Activated CD4-positive, alpha-beta T cell treated with anti-CD3 and anti-CD28 coated beads, Interleukin-2, amount 10 ng/mL, durations not matched to agents 7 days and 5 days (primary cell): ENCODE measurements at regions not wholly inside any gene's neighbourhood (a gene's known extent, or its start where the extent isn't known, plus 50 kb on each side); places are given as distances from the start of the nearest gene placed in this dataset.
"Not testable (repeated sequence)": the region's sequence is repeated elsewhere in the genome, so short reads cannot be mapped to it uniquely, and the experiment has no call there.

Experiments
- CTCF ChIA-PET: fragments of 350-600 bp; sonication (Branson Sonifier 250); formaldehyde crosslinking; loops from one replicate; lab custom pipeline; 2021; ENCODE audit warnings: antibody characterized with exemption; lab: Charles Lee
- POLR2A ChIA-PET: fragments of 350-600 bp; sonication (Branson Sonifier 250); formaldehyde crosslinking; loops from one replicate; lab custom pipeline; 2021; ENCODE audit warnings: antibody characterized with exemption; lab: Charles Lee
- DNase-seq: peaks from one replicate; pipeline ENCODE4 v3.0.0-alpha.2; 2020
- H3K27ac Mint-ChIP-seq: one replicate; pipeline ENCODE4 v1.8.0; 2021; ENCODE audit warnings: mild to moderate bottlenecking, moderate library complexity, mixed read lengths
- H3K27me3 Mint-ChIP-seq: one replicate; pipeline ENCODE4 v1.8.0; 2021; ENCODE audit warnings: mixed read lengths
- H3K36me3 Mint-ChIP-seq: one replicate; pipeline ENCODE4 v1.8.0; 2021; ENCODE audit warnings: low read depth, mixed read lengths
- H3K4me1 Mint-ChIP-seq: one replicate; pipeline ENCODE4 v1.8.0; 2021; ENCODE audit warnings: mixed read lengths
- H3K4me3 Mint-ChIP-seq: one replicate; pipeline ENCODE4 v1.8.0; 2021; ENCODE audit warnings: mild to moderate bottlenecking, moderate library complexity, mixed read lengths
- H3K9me3 Mint-ChIP-seq: one replicate; pipeline ENCODE4 v1.8.0; 2021; ENCODE audit warnings: mixed read lengths

DNA sequence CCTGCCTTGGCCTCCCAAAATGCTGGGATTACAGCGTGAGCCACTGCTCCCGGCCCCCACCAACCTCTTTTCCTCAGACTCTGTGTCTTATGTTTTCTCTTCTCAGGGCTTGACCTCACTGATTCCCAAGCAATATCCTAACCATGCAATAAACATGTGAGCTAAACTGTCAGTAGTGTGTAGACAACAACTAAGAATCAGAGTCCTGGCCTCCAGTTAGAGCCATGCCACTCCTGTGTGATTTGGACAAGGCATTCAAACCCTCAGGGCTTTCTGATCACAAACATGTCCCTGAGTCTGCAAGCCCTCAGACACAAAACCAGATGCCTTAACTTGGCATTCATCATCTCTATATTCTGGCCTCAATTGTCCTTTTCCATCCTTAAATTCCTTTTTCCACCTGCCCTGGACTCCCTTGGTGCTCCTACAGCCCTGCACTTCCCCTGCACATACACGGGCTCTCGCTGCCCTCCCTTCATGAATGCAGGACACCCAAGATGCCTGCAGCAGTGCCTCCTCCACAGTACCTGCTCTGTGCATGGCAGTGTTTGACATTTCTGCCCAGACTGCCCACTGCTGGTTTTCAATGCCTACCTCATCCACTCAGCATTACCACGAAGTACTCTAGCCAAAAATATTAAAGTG lies 142.8 kb downstream of the CYP26A1 start:
- ChIA-PET CTCF (no interaction called here), POLR2A (no interaction called here)
- H3K9me3 Mint-ChIP-seq: no peaks in the 10 kb centered on the region
- peaks cover 5% of the 10 kb centered on the region for H3K27me3 Mint-ChIP-seq
- H3K4me1 Mint-ChIP-seq: no peaks in the 10 kb centered on the region
- no peak overlapping the region for H3K4me3 Mint-ChIP-seq
- DNase-seq: no peak
- H3K36me3 Mint-ChIP-seq: no peaks in the 10 kb centered on the region
- no peak overlapping the region for H3K27ac Mint-ChIP-seq

DNA sequence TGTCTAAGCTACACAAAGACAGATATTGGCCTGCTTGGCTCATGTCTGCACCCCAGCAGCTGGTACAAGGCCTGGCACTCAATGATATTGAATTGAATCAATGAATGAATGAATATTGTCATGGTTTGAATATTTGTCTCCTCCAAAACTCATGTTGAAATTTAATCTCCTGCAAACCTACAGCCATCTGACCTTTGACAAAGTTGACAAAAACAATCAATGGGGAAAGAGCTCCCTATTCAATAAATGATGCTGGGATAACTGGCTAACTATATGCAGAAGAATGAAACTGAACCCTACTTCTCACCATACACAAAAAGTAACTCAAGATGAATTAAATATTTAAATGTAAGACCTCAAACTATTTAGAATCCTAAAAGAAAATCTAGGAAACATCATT lies 144.7 kb downstream of the CYP26A1 start:
- Mint-ChIP-seq H3K27me3 (peaks cover 5% of the 10 kb centered on the region), H3K27ac (no peak overlapping the region), H3K4me1 (no peaks in the 10 kb centered on the region), H3K36me3 (no peaks in the 10 kb centered on the region), H3K4me3 (no peak overlapping the region), H3K9me3 (no peaks in the 10 kb centered on the region)
- CTCF ChIA-PET: no interaction called here
- DNase-seq: no peak
- POLR2A ChIA-PET: no interaction called here

DNA sequence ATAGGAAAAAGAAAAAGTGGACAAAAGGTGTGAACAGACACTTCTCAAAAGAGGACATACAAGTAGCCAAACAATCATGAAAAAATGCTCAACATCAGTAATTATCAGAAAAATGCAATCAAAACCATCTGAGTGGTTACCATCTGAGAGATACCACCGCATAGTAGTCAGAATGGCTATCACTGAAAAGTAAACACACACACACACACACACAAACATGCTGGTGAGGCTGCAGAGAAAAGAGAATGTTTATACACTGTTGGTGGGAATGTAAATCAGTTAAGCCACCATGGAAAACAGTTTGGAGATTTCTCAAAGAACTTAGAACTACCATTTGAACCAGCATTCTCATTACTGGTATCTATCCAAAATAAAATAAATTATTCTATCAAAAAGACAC lies 145.7 kb downstream of the CYP26A1 start:
- Mint-ChIP-seq H3K4me1 (no peaks in the 10 kb centered on the region), H3K9me3 (no peaks in the 10 kb centered on the region), H3K36me3 (no peaks in the 10 kb centered on the region), H3K27me3 (peaks cover 5% of the 10 kb centered on the region), H3K27ac (no peak overlapping the region), H3K4me3 (no peak overlapping the region)
- POLR2A ChIA-PET: no interaction called here
- CTCF ChIA-PET: no interaction called here
- DNase-seq: no peak

DNA sequence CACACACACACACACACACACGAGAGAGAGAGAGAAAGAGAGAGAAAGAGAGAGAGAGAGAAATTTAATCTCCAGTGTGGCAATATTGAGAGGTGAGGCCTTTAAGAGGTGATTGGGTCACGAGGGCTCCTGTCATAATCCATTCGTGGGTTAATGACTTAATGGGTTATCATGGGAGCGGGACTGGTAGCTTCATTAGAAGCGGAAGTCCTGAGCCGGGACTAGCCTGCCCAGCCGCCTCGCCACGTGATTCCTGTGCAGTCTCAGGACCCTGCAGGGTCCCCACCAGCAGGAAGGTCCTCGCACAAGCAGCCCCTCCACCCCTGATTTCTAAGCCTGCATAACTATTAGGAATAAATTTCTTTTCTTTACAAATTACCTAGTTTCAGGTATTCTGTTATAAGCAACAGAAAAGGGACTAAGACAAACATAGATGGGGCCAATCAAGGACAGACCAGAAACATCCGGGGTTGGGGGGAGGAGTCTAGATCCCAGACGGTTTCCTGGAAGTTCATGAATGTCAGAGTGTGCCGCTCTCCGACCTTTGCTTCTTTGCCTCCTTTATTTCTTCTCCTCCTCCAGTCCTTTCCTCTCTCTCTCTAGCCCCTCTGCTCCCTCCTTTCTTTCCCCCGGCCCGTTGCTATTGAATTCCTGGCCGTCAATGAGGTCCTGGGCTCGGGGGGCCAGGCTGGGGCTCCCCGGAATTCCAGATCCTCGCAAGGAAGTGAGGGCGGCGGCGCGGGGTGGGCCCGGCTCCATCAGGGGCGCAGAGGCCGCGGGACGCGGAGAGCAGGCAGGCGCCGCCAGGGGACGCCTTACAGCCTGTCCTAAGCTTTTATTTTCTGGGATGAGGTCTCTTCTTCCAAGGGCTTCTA lies 146.8 kb downstream of the CYP26A1 start:
- H3K27me3 Mint-ChIP-seq: peaks cover 5% of the 10 kb centered on the region
- ChIA-PET CTCF (no interaction called here), POLR2A (no interaction called here)
- DNase-seq: no peak
- H3K4me3 Mint-ChIP-seq: no peak overlapping the region
- no peaks in the 10 kb centered on the region for H3K9me3 Mint-ChIP-seq
- H3K36me3 Mint-ChIP-seq: no peaks in the 10 kb centered on the region
- no peak overlapping the region for H3K27ac Mint-ChIP-seq
- no peaks in the 10 kb centered on the region for H3K4me1 Mint-ChIP-seq

DNA sequence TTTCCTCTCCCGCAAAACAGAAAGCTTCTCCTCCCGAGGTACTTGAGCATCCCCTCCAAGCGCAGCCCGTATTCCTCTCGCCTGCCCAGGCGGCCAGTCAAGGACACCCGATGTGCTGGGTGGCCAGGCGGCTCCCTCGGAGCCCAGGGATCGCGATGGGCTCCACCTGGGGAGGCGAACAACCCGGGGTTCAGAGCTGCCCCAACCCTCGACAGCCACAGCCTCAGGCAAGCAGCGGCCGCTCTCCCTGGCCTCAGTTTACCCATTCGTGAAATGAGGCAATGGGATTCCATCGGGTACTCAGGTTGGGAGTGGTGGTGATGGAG lies 147.4 kb downstream of the CYP26A1 start:
- DNase-seq: no peak
- ChIA-PET POLR2A (no interaction called here), CTCF (no interaction called here)
- H3K36me3 Mint-ChIP-seq: no peaks in the 10 kb centered on the region
- no peak overlapping the region for H3K4me3 Mint-ChIP-seq
- H3K27ac Mint-ChIP-seq: no peak overlapping the region
- H3K27me3 Mint-ChIP-seq: peaks cover 5% of the 10 kb centered on the region
- H3K4me1 Mint-ChIP-seq: no peaks in the 10 kb centered on the region
- no peaks in the 10 kb centered on the region for H3K9me3 Mint-ChIP-seq

DNA sequence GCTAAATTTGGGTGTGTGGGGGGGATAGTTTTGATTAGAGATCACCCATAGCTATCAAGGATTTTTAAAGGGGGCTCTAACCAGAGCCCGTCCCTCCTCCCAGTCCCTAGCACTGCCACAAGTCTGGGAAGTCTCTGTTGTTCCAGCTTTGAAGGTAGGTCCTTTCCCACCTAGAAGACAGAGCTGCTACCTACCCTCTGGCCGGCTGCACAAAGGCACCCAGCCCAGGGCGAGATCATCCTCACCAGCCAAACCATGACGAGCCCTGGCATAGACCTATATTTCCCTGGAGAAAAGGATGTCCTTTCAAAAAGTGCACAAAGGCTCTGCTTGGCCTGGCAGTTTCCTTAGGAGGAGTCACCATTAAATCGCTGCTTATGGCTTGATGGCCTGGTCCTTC lies 147.8 kb downstream of the CYP26A1 start:
- Mint-ChIP-seq H3K27me3 (peaks cover 5% of the 10 kb centered on the region), H3K27ac (no peak overlapping the region), H3K4me1 (no peaks in the 10 kb centered on the region), H3K9me3 (no peaks in the 10 kb centered on the region), H3K4me3 (no peak overlapping the region), H3K36me3 (no peaks in the 10 kb centered on the region)
- CTCF ChIA-PET: no interaction called here
- POLR2A ChIA-PET: no interaction called here
- DNase-seq: no peak

DNA sequence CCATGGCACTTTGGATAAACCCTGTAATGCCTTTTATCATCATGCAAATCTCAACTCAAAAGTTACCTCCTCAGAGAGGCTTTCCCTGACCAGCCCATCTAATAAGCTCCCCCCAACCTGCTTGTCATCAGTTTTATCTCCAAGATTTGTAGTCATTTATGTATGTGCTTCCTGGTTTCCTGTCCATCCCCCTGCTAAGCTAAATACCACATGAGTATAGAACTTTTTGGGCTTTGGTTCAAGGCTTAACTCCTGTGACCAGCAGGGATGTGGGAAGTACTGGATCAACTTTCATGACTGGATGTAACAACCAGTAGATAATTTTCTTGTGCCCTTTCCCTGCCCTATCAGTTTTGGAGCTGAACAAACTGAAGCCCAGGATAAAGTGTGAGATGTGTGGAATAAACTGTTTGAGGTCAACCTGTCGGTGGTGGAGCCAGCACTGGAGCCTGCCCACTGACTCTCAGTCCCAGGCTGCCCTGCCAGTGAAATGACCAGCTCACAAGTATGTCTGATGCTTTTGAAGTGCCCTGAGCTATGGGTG lies 148.6 kb downstream of the CYP26A1 start:
- no peaks in the 10 kb centered on the region for H3K9me3 Mint-ChIP-seq
- peaks cover 5% of the 10 kb centered on the region for H3K27me3 Mint-ChIP-seq
- no peaks in the 10 kb centered on the region for H3K36me3 Mint-ChIP-seq
- no peak overlapping the region for H3K4me3 Mint-ChIP-seq
- H3K27ac Mint-ChIP-seq: no peak overlapping the region
- ChIA-PET CTCF (no interaction called here), POLR2A (no interaction called here)
- no peak for DNase-seq
- H3K4me1 Mint-ChIP-seq: no peaks in the 10 kb centered on the region

DNA sequence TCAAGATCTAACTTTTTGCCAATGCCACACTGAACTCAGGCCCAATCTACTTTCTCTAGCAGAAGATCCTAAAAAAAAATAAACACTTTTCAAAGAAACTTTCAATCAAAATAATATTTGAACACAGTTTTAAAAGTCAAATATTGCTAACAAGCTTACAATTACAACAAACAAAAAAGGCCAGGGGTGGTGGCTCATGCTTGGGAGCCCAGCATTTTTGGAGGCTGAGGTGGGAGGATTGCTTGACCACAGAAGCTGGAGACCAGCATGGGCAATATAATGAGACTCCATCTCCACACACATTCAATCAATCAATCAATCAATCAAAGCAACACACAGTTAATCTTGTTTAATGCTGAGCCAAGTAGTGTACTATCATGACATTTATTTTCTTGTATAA lies 149.2 kb downstream of the CYP26A1 start:
- ChIA-PET CTCF (no interaction called here), POLR2A (no interaction called here)
- Mint-ChIP-seq H3K36me3 (no peaks in the 10 kb centered on the region), H3K4me1 (no peaks in the 10 kb centered on the region), H3K9me3 (no peaks in the 10 kb centered on the region), H3K4me3 (no peak overlapping the region), H3K27me3 (peaks cover 5% of the 10 kb centered on the region), H3K27ac (no peak overlapping the region)
- DNase-seq: no peak

DNA sequence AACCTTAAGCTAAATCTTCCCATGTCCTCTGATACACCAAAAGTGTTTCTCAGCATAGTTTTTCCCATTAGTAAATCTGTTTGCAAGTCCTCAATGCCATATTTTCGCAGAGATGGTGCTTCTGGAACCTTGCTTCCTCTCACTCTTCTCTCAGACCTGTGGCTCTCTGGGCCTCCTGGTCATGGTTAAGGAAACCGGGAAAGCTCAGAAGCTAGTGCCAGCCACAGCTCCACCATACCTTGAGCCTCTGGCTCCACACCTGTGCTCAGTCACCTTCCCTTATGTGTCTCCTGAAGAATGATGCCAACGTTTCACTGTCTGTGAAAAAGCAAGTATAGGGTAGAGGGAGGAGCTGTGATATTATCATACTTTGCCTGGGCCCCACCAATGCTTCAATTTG lies 149.6 kb downstream of the CYP26A1 start:
- H3K27ac Mint-ChIP-seq: no peak overlapping the region
- CTCF ChIA-PET: interaction anchor here (1.1 kb wide), 1 partner anchor 15 kb away, joined by 3 read pairs; no protein-coding TSS in a partner anchor
- POLR2A ChIA-PET: no interaction called here

DNA sequence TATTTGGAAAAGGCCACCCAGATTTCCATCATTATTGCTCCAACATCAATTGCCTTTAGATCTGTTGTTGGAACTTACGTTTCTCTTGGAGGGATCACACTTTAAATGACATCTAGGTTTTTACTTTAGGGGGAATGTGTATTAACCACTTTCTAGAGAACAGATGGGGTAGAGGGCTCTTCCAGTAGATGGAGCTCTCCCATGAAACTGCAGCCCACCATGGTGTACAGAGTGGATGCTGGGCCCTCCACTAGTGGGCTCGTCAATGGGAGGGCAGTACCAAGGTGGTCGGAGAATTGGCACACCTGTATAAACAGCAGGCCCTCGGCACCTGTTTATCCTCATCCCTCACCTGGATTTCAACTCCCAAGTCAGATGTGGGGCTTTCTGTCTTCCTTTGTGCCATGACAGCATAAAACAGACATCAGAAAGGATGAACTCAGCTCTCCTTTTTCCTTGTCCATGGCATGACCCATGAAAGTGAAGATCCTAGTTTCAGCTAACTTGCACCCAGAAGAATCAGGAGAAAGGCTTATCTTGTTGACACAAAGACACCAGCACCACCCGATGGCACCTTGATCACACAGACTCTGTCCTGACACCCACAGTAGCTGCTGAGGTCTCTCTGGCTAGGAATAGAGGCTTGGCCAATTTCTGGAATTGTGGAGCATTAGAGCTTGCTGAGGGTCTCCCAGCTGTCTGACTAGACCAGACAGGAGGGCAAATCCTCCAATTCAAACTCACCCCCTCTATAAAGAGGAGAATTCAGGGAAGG lies 150.5 kb downstream of the CYP26A1 start:
- no peak overlapping the region for H3K4me3 Mint-ChIP-seq
- no peak for DNase-seq
- H3K27ac Mint-ChIP-seq: no peak overlapping the region
- no peaks in the 10 kb centered on the region for H3K27me3 Mint-ChIP-seq
- ChIA-PET CTCF (interaction anchor here (0.6 to 1.1 kb wide), 3 partner anchors 14 to 339 kb away, joined by 3 read pairs; no protein-coding TSS in a partner anchor), POLR2A (no interaction called here)
- no peaks in the 10 kb centered on the region for H3K4me1 Mint-ChIP-seq
- H3K36me3 Mint-ChIP-seq: no peaks in the 10 kb centered on the region
- H3K9me3 Mint-ChIP-seq: no peaks in the 10 kb centered on the region

More for the DNA sequence above, 149.6 kb downstream of the CYP26A1 start:
- Mint-ChIP-seq H3K4me3 (no peak overlapping the region), H3K36me3 (no peaks in the 10 kb centered on the region), H3K27me3 (peaks cover 5% of the 10 kb centered on the region), H3K9me3 (no peaks in the 10 kb centered on the region), H3K4me1 (no peaks in the 10 kb centered on the region)
- no peak for DNase-seq

DNA sequence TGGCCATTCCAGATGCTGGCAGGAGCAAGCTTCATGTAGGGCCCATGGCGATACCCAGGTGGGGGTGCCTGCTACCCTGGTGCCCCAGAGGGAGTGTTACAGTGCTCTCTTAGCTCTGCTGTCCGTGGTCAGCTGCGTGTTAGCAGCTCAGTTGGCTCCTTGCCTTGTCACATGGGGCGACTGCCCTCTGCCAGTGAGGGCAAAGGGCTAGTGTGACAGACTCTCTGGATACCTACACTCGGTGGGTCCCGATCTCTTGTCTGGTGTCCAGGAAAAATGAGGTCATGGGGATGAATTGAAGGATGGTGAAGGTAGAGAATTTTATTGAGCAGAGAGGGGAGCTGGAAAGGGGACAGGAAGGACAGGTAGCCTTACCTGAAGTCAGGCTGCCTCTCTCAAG lies 152.2 kb downstream of the CYP26A1 start:
- H3K4me1 Mint-ChIP-seq: no peaks in the 10 kb centered on the region
- no peak overlapping the region for H3K4me3 Mint-ChIP-seq
- H3K27ac Mint-ChIP-seq: no peak overlapping the region
- ChIA-PET POLR2A (no interaction called here), CTCF (no interaction called here)
- no peaks in the 10 kb centered on the region for H3K9me3 Mint-ChIP-seq
- H3K36me3 Mint-ChIP-seq: no peaks in the 10 kb centered on the region
- DNase-seq: no peak
- no peaks in the 10 kb centered on the region for H3K27me3 Mint-ChIP-seq

DNA sequence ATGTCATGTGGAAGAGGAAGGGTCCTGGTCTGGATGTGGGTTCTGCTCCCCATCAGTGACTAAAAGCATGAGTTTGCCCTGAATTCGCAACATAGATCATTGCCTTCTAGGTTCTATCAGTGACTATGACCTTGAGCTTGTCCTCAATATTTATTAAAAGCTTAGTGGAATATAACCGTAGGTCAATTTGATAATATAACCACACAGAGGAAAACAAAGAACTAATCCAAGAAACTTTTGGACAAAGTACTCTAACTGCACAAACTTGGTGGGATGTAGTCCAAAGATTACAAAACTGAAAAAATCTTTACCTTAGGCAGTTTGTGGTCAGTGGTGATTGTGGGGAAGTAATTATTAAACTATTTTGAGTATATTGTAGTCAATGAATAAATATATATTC lies 152.9 kb downstream of the CYP26A1 start:
- no peak overlapping the region for H3K27ac Mint-ChIP-seq
- H3K4me1 Mint-ChIP-seq: no peaks in the 10 kb centered on the region
- DNase-seq: no peak
- H3K36me3 Mint-ChIP-seq: no peaks in the 10 kb centered on the region
- POLR2A ChIA-PET: no interaction called here
- H3K4me3 Mint-ChIP-seq: no peak overlapping the region
- H3K27me3 Mint-ChIP-seq: no peaks in the 10 kb centered on the region
- no peaks in the 10 kb centered on the region for H3K9me3 Mint-ChIP-seq
- CTCF ChIA-PET: no interaction called here

DNA sequence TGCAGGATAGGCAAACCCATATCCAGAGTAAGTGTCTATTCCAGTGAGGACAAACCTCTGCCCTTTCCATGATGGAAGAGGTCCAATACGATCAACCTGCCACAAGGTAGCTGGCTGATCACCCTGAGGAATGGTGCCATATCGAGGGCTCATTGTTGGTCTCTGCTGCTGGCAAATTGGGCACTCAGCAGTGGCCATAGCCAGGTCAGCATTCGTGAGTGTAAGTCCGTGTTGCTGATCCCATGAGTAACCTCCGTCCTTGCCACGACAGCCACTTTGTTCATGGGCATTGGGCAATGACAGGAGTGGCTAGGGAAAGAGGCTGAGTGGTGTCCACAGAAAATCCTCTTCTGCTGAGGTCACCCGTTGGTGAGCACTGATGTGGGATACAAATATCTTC lies 156.9 kb downstream of the CYP26A1 start:
- H3K27ac Mint-ChIP-seq, H3K27me3 Mint-ChIP-seq, H3K9me3 Mint-ChIP-seq, POLR2A ChIA-PET, H3K36me3 Mint-ChIP-seq, H3K4me3 Mint-ChIP-seq, CTCF ChIA-PET, DNase-seq, H3K4me1 Mint-ChIP-seq: not testable (repeated sequence)
